Fibroblast of villous mesenchyme (primary cell): ENCODE measurements at regions not wholly inside any gene's neighbourhood (a gene's known extent, or its start where the extent isn't known, plus 50 kb on each side); places are given as distances from the start of the nearest gene placed in this dataset. TPM values are rescaled to one million over a fixed set of nuclear protein-coding genes. Genes with fewer than 3 reads are reported as not detected.
"Not testable (repeated sequence)": the region's sequence is repeated elsewhere in the genome, so short reads cannot be mapped to it uniquely, and the experiment has no call there.

Experiments
- DNase-seq: peaks from one replicate; pipeline ENCODE4 v3.0.0-alpha.2; 2010; ENCODE audit warnings: low read depth
- H3K4me3 ChIP-seq: 2 replicates; pipeline ENCODE4 v1.5.1; 2011; ENCODE audit warnings: low read depth, mild to moderate bottlenecking, low read length
- CTCF ChIP-seq: IDR thresholded peaks from 2 replicates; pipeline ENCODE4 v1.5.1; 2012; ENCODE audit warnings: low read depth, mild to moderate bottlenecking, low read length; ENCODE audit not compliant: insufficient read depth
- small RNA-seq: library from RNA; depleted of rRNA; stranded (forward); fragments of <200 nt; gene quantifications from one replicate; pipeline ENCODE3, GENCODE V24; 2012

- DNase-seq, result no peak
- no peak for TF ChIP-seq CTCF
- H3K4me3 ChIP-seq, result no peak overlapping the region
These were observed 84.7 kb upstream of the GPR101 start for GRCh38 chrX:137118536-137118935.

- H3K4me3 ChIP-seq, result no peak overlapping the region
- no peak for DNase-seq
- no peak for TF ChIP-seq CTCF
These were observed 84.3 kb upstream of the GPR101 start for GRCh38 chrX:137118136-137118535.

GRCh38 chrX:137107877-137108276, 74.1 kb upstream of the GPR101 start:
- DNase-seq, H3K4me3 ChIP-seq: not testable (repeated sequence)

- no peak for DNase-seq
- TF ChIP-seq CTCF, result no peak
- H3K4me3 ChIP-seq, result no peak overlapping the region
These were observed 67.6 kb upstream of the GPR101 start for GRCh38 chrX:137101273-137101990.

Small RNA genes lying in the stretch of these regions (small RNA-seq; reads per million reads assigned to genes)
- gene AL355309.1, result not detected
